ENCODE measurements at regions not wholly inside any gene's neighbourhood (a gene's known extent, or its start where the extent isn't known, plus 50 kb on each side); places are given as distances from the start of the nearest gene placed in this dataset.
"Not testable (repeated sequence)": the region's sequence is repeated elsewhere in the genome, so short reads cannot be mapped to it uniquely, and the experiment has no call there.

GRCh38 chr7:42567051-42567450, 330.0 kb upstream of the GLI3 start:
- DNase-seq (ENCODE audit: low read depth), result no peak

- no peak for DNase-seq (ENCODE audit: low read depth)
Observed at GRCh38 chr7:42561797-42562196, 324.8 kb upstream of the GLI3 start.

GRCh38 chr7:42560866-42561265, 323.9 kb upstream of the GLI3 start:
- DNase-seq (ENCODE audit: low read depth), result no peak

DNA sequence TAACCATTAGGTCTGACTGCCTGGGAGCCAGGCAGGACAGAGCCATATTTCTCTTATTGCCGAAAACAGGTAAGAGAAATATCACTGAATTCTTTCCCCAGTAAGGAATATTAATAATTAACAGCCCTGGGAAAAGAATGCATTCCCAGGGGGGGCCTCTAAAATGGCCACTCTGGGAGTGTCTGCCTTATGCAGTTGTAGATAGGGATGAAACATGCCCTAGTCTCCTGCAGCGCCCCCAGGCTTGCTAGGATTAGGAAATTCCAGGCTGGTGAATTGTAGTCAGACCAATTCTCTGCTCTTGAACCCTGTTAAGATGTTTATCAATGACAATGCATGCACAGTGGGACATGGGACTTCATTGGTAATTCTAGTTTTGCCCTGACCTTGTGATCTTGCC, 317.9 kb upstream of the GLI3 start:
- not testable (repeated sequence) for DNase-seq (ENCODE audit: low read depth)

- no peak for DNase-seq (ENCODE audit: low read depth)
Observed at GRCh38 chr7:42552227-42552626, 315.2 kb upstream of the GLI3 start.

- DNase-seq (ENCODE audit: low read depth), result no peak
Observed at GRCh38 chr7:42550706-42551470, 313.9 kb upstream of the GLI3 start.

- DNase-seq (ENCODE audit: low read depth), result no peak
Observed at GRCh38 chr7:42549866-42550485, 313.0 kb upstream of the GLI3 start.

- no peak for DNase-seq (ENCODE audit: low read depth)
Observed at GRCh38 chr7:42548816-42549611, 312.0 kb upstream of the GLI3 start.

GRCh38 chr7:42545049-42545724, 308.2 kb upstream of the GLI3 start:
- DNase-seq (ENCODE audit: low read depth), result no peak

DNA sequence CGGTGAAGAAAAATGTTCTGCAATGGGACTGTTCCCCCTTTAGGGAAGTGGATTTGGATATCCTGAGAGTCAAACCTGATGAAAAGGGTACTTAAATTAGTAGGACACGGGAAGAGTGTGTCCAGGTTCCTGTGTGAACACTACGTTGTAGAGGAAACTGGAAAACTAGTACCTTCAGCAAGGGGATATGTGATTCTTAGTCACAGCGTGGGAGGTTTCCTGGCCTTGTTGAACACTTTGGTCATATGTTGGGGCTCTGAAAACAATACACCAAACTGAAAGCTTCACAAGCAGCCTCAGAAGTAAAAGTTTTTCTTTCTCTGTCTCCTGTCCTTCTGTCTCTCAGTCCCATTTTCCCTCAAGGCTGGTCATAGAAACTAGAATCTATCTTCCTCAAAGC, 306.9 kb upstream of the GLI3 start:
- no peak for DNase-seq (ENCODE audit: low read depth)

DNA sequence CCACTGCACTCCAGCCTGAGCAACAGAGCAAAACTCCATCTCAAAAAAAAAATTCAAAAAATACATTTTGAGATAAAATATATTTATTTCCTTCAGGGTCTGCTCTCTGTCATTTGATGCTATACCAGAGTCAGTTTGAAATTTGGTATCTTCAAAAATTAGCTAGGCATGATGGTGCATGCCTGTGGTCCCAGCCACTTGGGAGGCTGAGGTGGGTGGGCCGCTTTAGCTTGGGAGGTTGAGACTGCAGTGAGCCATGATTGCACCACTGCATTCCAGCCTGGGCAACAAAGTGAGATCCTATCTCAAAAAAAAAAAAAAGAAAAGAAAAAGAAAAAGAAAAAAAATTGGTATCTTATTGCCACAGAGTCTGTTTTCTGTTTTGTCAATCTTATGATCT, 305.4 kb upstream of the GLI3 start:
- not testable (repeated sequence) for DNase-seq (ENCODE audit: low read depth)

DNA sequence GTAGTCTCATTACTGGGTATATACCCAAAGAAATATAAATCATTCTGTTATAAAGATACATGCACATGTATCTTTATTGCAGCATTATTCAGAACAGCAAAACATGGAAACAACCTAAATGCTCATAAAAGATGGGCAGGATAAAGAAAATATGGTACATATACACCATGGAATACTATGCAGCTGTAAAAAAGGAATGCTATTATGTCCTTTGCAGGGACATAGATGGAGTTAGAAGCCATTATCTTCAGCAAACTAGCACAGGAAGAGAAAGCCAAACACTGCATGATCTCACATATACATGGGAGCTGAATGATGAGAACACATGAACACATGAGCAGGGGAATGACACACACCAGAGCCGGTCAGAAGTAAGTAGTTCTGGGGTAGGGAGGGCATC, 297.4 kb upstream of the GLI3 start:
- DNase-seq (ENCODE audit: low read depth), result no peak

- no peak for DNase-seq (ENCODE audit: low read depth)
Observed at GRCh38 chr7:42527004-42527403, 290.0 kb upstream of the GLI3 start.

DNA sequence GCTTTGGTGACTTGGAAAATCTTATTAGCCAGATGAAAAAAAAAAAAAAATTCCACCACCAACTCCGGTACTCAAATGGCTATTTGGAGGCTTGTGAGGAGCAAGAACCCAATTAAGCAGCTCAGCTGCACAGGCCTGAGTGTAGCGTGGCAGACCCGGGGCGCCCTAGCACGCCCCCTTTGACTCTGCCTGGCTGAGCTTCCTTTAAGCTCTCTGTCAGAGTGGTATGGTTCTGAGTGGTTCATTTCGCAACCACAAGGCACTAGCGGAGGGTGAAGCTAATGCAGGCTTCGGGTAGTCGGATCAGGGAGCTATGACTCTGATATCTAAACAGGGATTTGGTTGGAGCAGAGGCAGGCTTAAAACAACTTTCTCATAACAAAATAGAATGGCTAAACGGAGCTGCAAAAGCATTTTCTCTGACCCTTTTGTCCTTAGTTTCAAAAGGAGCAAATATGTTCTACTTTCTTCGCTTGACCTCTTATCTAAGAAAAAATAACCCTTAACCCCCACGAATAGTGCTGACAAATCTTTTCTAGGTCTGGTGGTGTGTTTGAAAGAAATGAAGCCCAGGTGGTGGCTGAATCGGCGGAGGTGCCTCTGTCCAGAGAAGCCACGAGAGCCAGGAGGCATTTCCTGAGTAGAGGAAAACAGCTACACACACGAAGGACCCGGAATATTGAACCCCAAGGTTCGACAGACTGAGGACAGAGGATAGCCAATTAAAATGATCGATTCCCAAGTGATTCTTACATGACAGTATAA, 285.4 kb upstream of the GLI3 start:
- DNase-seq (ENCODE audit: low read depth), result no peak

- peak; percentile 25 for DNase-seq (ENCODE audit: low read depth)
Observed at GRCh38 chr7:42511027-42511426, 274.0 kb upstream of the GLI3 start.

GRCh38 chr7:42506097-42506496, 269.1 kb upstream of the GLI3 start:
- no peak for DNase-seq (ENCODE audit: low read depth)

DNA sequence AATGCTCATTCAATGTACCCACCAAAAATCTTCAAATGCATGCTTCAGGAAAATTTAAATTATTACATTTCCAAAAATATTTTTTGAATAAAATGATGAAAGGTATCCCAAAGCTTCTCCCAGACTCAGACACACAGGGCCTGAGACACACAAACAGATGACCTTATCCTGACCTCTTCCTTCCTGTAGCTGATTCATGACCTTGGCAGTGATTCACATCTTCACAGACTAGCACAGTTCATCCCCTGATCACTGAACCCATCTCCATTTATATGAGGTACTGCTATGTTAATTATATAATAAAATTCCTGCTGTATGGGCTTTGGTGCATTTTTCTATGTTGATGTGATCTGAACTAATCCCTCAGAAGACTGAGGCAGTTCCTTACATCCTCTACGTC, 265.0 kb upstream of the GLI3 start:
- DNase-seq (ENCODE audit: low read depth), result peak; percentile 44

DNA sequence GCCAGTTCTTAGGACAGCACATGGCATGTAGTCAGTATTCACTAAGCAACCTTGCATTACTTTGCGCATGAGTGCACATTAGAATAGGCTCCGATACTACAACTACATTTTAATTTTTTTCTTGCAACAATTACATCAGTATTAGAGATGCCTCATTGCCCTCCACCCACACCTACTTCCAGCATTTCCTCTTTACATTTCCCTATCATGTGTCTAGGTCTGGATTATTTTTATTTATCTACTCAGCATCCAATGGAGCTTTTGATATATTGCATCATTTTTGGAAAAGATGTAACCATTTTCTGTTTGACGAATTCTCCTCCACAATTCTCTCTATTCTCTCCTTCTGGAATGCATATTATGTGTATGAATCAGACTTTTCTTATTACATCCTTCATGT, 258.2 kb upstream of the GLI3 start:
- peak; percentile 43 for DNase-seq (ENCODE audit: low read depth)

DNA sequence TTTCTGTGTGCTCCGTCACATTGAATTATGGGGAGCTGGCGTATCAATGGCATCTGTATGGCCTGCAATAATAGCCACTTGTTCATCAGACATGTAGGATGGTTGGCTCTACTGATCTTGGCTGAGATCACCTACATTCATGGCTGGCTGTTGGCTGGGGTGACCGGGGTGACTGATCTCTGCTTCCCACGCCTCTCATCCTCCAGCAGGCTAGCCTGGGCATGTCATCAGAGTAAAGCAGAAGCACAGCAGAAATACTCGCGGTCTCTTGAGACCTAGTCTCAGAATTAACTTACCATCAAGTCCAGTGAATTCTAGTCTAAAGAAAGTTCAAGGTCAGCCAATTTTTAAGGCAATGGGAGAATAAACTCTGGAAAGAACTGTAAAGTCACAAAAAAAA, 257.7 kb upstream of the GLI3 start:
- DNase-seq (ENCODE audit: low read depth), result peak; percentile 22

DNA sequence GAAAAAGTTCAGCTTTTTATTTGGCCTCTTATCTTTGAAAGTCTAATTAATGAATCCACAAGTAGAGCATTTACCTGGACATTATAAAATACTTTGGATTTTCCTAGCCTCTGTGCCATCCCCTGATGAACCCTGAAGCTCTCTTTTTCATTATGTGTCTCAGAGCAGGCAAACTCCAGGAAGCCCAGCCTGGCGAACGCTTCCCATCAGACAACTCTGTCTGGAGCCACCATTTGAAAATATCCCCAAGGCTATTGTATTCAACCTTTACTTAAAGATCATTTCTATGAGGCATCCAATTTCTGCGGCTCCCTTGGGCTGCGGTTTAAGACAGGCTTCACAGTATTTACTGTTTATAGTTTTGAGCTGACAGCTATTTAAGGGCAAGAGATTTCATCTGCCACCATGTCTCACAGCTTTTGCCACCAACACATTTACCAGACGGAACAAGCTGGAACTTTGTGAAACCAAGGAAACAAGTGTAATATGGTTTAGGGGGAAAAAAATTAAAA, 257.2 kb upstream of the GLI3 start:
- DNase-seq (ENCODE audit: low read depth), result no peak
